Mesendoderm (in vitro differentiated cells): ENCODE measurements at regions not wholly inside any gene's neighbourhood (a gene's known extent, or its start where the extent isn't known, plus 50 kb on each side); places are given as distances from the start of the nearest gene placed in this dataset.
A peak's percentile ranks its signal among the peaks of the same experiment; 100 is the strongest.

Source experiments
- DNase-seq: peaks from one replicate; pipeline ENCODE4 v3.0.0; 2013
- H2AK5ac ChIP-seq: 2 replicates; pipeline ENCODE4 v1.6.1; 2013; ENCODE audit warnings: low read length, inconsistent platforms
- H2BK120ac ChIP-seq: 2 replicates; pipeline ENCODE4 v1.6.1; 2013; ENCODE audit warnings: low read depth, mild to moderate bottlenecking, low read length, moderate library complexity, mixed read lengths
- H2BK15ac ChIP-seq: replicated peaks from 2 replicates; pipeline ENCODE4 v1.6.1; 2013; ENCODE audit warnings: low read depth, mild to moderate bottlenecking, moderate library complexity
- H2BK5ac ChIP-seq: 2 replicates; pipeline ENCODE4 v1.6.1; 2013; ENCODE audit warnings: low read length, inconsistent platforms
- H3K18ac ChIP-seq: 2 replicates; pipeline ENCODE4 v1.6.1; 2013; ENCODE audit warnings: mild to moderate bottlenecking, low read length, mixed read lengths
- H3K23ac ChIP-seq: one replicate; pipeline ENCODE4 v1.6.1; 2013; ENCODE audit warnings: low read length
- H3K27ac ChIP-seq: 2 replicates; pipeline ENCODE4 v1.5.1; 2013; ENCODE audit warnings: low read depth, mild to moderate bottlenecking, inconsistent platforms, low read length, moderate library complexity
- H3K27me3 ChIP-seq: 2 replicates; pipeline ENCODE4 v1.6.1; 2013; ENCODE audit warnings: low read length, control low read depth, mild to moderate bottlenecking, inconsistent platforms; ENCODE audit not compliant: insufficient read depth, poor library complexity
- H3K36me3 ChIP-seq: 2 replicates; pipeline ENCODE4 v1.6.1; 2013; ENCODE audit warnings: low read length, inconsistent platforms; ENCODE audit not compliant: control insufficient read depth, insufficient read depth
- H3K4ac ChIP-seq: one replicate; pipeline ENCODE4 v1.6.1; 2013; ENCODE audit warnings: low read depth, mild to moderate bottlenecking, low read length, moderate library complexity
- H3K4me1 ChIP-seq: 2 replicates; pipeline ENCODE4 v1.6.1; 2013; ENCODE audit warnings: low read depth, low read length, inconsistent platforms; ENCODE audit not compliant: control insufficient read depth
- H3K4me2 ChIP-seq: 2 replicates; pipeline ENCODE4 v1.6.1; 2013; ENCODE audit warnings: low read length
- H3K4me3 ChIP-seq: 2 replicates; pipeline ENCODE4 v1.5.1; 2013; ENCODE audit warnings: mild to moderate bottlenecking, low read length
- H3K56ac ChIP-seq: one replicate; pipeline ENCODE4 v1.6.1; 2013; ENCODE audit warnings: low read length
- H3K79me1 ChIP-seq: 2 replicates; pipeline ENCODE4 v1.6.1; 2013; ENCODE audit warnings: low read length, inconsistent platforms
- H3K79me2 ChIP-seq: 2 replicates; pipeline ENCODE4 v1.6.1; 2013; ENCODE audit warnings: mild to moderate bottlenecking, low read length; ENCODE audit not compliant: control insufficient read depth, insufficient read depth
- H3K9ac ChIP-seq: 2 replicates; pipeline ENCODE4 v1.6.1; 2013; ENCODE audit warnings: low read length, inconsistent platforms
- H4K5ac ChIP-seq: one replicate; pipeline ENCODE4 v1.6.1; 2013; ENCODE audit warnings: low read length
- H4K8ac ChIP-seq: one replicate; pipeline ENCODE4 v1.6.1; 2013; ENCODE audit warnings: low read depth, mild to moderate bottlenecking, control low read depth, low read length, moderate library complexity
- WGBS: extraction: QIAGEN DNeasy Blood & Tissue Kit; methylation state at CpG from one replicate; pipeline ENCODE4 v1.1.7; 2013; ENCODE audit warnings: low lambda C conversion rate, missing lambda C conversion rate; ENCODE audit not compliant: insufficient coverage; ENCODE audit errors: extremely low coverage; 5-methylcytosine and 5-hydroxymethylcytosine counted together

GRCh38 chr11:128346804-128347203 lies 240.6 kb downstream of the ETS1 start:
- H2AK5ac ChIP-seq, result no peak overlapping the region
- no peak overlapping the region for H3K56ac ChIP-seq
- H3K27ac ChIP-seq, result no peak overlapping the region
- H3K18ac ChIP-seq, result no peak overlapping the region
- H3K79me2 ChIP-seq, result no peaks in the 10 kb centered on the region
- H3K4me1 ChIP-seq, result no peaks in the 10 kb centered on the region
- H3K4me3 ChIP-seq, result no peak overlapping the region
- H4K5ac ChIP-seq, result no peak overlapping the region
- H3K79me1 ChIP-seq, result no peaks in the 10 kb centered on the region
- H3K4ac ChIP-seq, result no peak overlapping the region
- H3K36me3 ChIP-seq, result no peaks in the 10 kb centered on the region
- no peak overlapping the region for H2BK120ac ChIP-seq
- H3K23ac ChIP-seq, result no peak overlapping the region
- H2BK15ac ChIP-seq, result no peak overlapping the region
- H3K9ac ChIP-seq, result no peak overlapping the region
- no peak for DNase-seq
- no peak overlapping the region for H3K4me2 ChIP-seq
- no CpG with 5 or more reads among the region's 3 CpGs for WGBS
- no peaks in the 10 kb centered on the region for H3K27me3 ChIP-seq
- no peak overlapping the region for H4K8ac ChIP-seq
- H2BK5ac ChIP-seq, result no peak overlapping the region

DNA sequence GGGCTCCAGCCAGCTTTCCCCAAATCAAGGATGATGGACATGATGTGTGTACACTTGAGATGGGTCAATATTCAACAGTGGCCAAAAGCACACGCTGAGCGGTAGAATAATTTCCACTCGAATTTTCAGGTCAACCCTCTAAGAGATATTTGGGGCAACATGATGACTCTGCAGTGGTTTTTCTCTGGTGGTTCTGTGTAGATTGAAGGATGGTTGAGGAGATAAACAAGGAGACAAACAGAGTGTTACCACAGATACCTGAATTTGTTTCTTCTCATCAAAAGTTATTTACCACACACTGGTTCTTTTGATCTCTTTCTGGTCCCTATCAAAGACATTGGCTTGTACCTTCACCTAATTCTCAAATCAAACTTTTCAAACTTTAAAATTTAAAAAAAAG lies 242.0 kb downstream of the ETS1 start:
- H3K27ac ChIP-seq, result no peak overlapping the region
- no peak overlapping the region for H4K8ac ChIP-seq
- no peak overlapping the region for H2BK15ac ChIP-seq
- H3K23ac ChIP-seq, result no peak overlapping the region
- H2BK120ac ChIP-seq, result no peak overlapping the region
- H2AK5ac ChIP-seq, result no peak overlapping the region
- DNase-seq, result no peak
- H3K9ac ChIP-seq, result no peak overlapping the region
- no peaks in the 10 kb centered on the region for H3K79me2 ChIP-seq
- WGBS, result no CpG with 5 or more reads among the region's 3 CpGs
- no peaks in the 10 kb centered on the region for H3K4me1 ChIP-seq
- H4K5ac ChIP-seq, result no peak overlapping the region
- no peak overlapping the region for H2BK5ac ChIP-seq
- H3K36me3 ChIP-seq, result no peaks in the 10 kb centered on the region
- no peak overlapping the region for H3K4me3 ChIP-seq
- H3K4me2 ChIP-seq, result no peak overlapping the region
- H3K27me3 ChIP-seq, result no peaks in the 10 kb centered on the region
- no peaks in the 10 kb centered on the region for H3K79me1 ChIP-seq
- H3K56ac ChIP-seq, result no peak overlapping the region
- no peak overlapping the region for H3K4ac ChIP-seq
- no peak overlapping the region for H3K18ac ChIP-seq

- H2BK5ac ChIP-seq, result no peak overlapping the region
- H3K79me2 ChIP-seq, result no peaks in the 10 kb centered on the region
- H3K4me3 ChIP-seq, result no peak overlapping the region
- DNase-seq, result no peak
- no peak overlapping the region for H3K23ac ChIP-seq
- no peaks in the 10 kb centered on the region for H3K36me3 ChIP-seq
- H2BK120ac ChIP-seq, result no peak overlapping the region
- H3K18ac ChIP-seq, result no peak overlapping the region
- no peak overlapping the region for H4K5ac ChIP-seq
- no peak overlapping the region for H3K56ac ChIP-seq
- H3K4me2 ChIP-seq, result no peak overlapping the region
- no CpG with 5 or more reads among the region's 4 CpGs for WGBS
- no peak overlapping the region for H3K4ac ChIP-seq
- H3K4me1 ChIP-seq, result no peaks in the 10 kb centered on the region
- no peak overlapping the region for H2BK15ac ChIP-seq
- H3K79me1 ChIP-seq, result no peaks in the 10 kb centered on the region
- H3K9ac ChIP-seq, result no peak overlapping the region
- no peak overlapping the region for H3K27ac ChIP-seq
- no peak overlapping the region for H2AK5ac ChIP-seq
- no peaks in the 10 kb centered on the region for H3K27me3 ChIP-seq
- H4K8ac ChIP-seq, result no peak overlapping the region
These were observed 243.5 kb downstream of the ETS1 start for GRCh38 chr11:128343870-128344269.

DNA sequence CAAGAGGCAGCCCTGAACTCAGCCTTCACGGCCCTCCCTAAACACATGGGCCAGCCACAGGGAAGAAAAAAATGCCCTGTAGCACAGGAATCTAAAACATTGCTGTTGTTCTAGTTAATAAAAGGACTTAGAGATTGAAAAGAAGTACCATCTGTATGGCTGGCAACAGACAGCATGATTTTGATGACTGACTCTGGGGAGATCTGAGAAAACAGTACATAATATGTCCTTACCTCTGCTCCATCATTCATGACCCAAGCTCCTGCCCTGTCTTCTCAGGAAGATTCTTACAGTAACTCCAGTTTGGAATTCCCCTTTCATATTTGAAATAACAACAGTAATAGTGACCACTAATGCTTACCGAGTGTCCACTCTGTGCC lies 244.2 kb downstream of the ETS1 start:
- H3K23ac ChIP-seq, result no peak overlapping the region
- no peak overlapping the region for H3K56ac ChIP-seq
- no peak overlapping the region for H3K4me3 ChIP-seq
- H3K27me3 ChIP-seq, result no peaks in the 10 kb centered on the region
- H3K18ac ChIP-seq, result no peak overlapping the region
- H3K4ac ChIP-seq, result no peak overlapping the region
- H3K9ac ChIP-seq, result no peak overlapping the region
- no peak overlapping the region for H3K4me2 ChIP-seq
- no peak overlapping the region for H2BK120ac ChIP-seq
- no peaks in the 10 kb centered on the region for H3K79me1 ChIP-seq
- H2BK5ac ChIP-seq, result no peak overlapping the region
- H3K79me2 ChIP-seq, result no peaks in the 10 kb centered on the region
- no peak overlapping the region for H3K27ac ChIP-seq
- no peak overlapping the region for H2BK15ac ChIP-seq
- no peak overlapping the region for H4K8ac ChIP-seq
- WGBS, result no CpG with 5 or more reads among the region's 2 CpGs
- H3K36me3 ChIP-seq, result no peaks in the 10 kb centered on the region
- H4K5ac ChIP-seq, result no peak overlapping the region
- H2AK5ac ChIP-seq, result no peak overlapping the region
- DNase-seq, result no peak
- no peaks in the 10 kb centered on the region for H3K4me1 ChIP-seq

GRCh38 chr11:128342511-128343134 lies 244.7 kb downstream of the ETS1 start:
- Histone ChIP-seq H3K36me3 (no peaks in the 10 kb centered on the region), H3K4me3 (no peak overlapping the region), H2BK120ac (no peak overlapping the region), H3K4ac (no peak overlapping the region), H3K79me1 (no peaks in the 10 kb centered on the region), H3K4me2 (no peak overlapping the region), H3K27me3 (no peaks in the 10 kb centered on the region), H4K5ac (no peak overlapping the region), H2BK5ac (no peak overlapping the region), H3K56ac (no peak overlapping the region), H3K18ac (no peak overlapping the region), H3K4me1 (no peaks in the 10 kb centered on the region), H3K23ac (no peak overlapping the region), H2BK15ac (no peak overlapping the region), H3K79me2 (no peaks in the 10 kb centered on the region), H3K27ac (no peak overlapping the region), H2AK5ac (no peak overlapping the region), H3K9ac (no peak overlapping the region), H4K8ac (no peak overlapping the region)
- peak; percentile 40 for DNase-seq
- no CpG with 5 or more reads among the region's 7 CpGs for WGBS
